SK-N-SH (cell line): ENCODE measurements at regions not wholly inside any gene's neighbourhood (a gene's known extent, or its start where the extent isn't known, plus 50 kb on each side); places are given as distances from the start of the nearest gene placed in this dataset.

Experiments used
- CTCF ChIA-PET: fragments of 300-600, 350-600 bp; formaldehyde crosslinking; extraction: SDS; loops from one replicate; lab custom pipeline; 2021; lab: Yijun Ruan, JAX
- POLR2A ChIA-PET: fragments of 350-600 bp; sonication (Branson Sonifier 250); formaldehyde crosslinking; extraction: SDS; loops from one replicate; lab custom pipeline; 2020; ENCODE audit warnings: antibody characterized with exemption, inconsistent platforms; lab: Yijun Ruan, JAX
- DNase-seq: peaks from one replicate; pipeline ENCODE4 v3.0.0; 2012
- H2AFZ ChIP-seq: fragments of 200-600 bp; sonication (generic); 2 replicates; pipeline ENCODE4 v1.8.1; 2016; ENCODE audit warnings: antibody characterized with exemption, mild to moderate bottlenecking, low read depth
- H3F3A ChIP-seq: fragments of 200-600 bp; sonication (generic); replicated peaks from 2 replicates; pipeline ENCODE3; 2016; ENCODE audit warnings: antibody characterized with exemption, mild to moderate bottlenecking; ENCODE audit not compliant: insufficient read depth
- H3K27ac ChIP-seq, 2 experiments: fragments of 200-500 bp in 1 of 2; fragments of 200-600 bp in 1 of 2; sonication (Bioruptor generic) in 1 of 2; sonication (generic), shearing (Covaris generic) in 1 of 2; 2 replicates each; pipeline versions ENCODE4 v1.5.1 to v1.6.1; 2014 to 2016; ENCODE audit warnings: low read depth in 2 of 2, inconsistent platforms in 1 of 2, low read length in 1 of 2, mild to moderate bottlenecking in 1 of 2, mixed read lengths in 1 of 2
- H3K27me3 ChIP-seq: fragments of 200-600 bp; sonication (generic), shearing (Covaris generic); 2 replicates; pipeline ENCODE4 v1.6.1; 2016; ENCODE audit warnings: mixed run types; ENCODE audit not compliant: insufficient read depth
- H3K36me3 ChIP-seq, 2 experiments: fragments of 200-500 bp in 1 of 2; fragments of 200-600 bp in 1 of 2; sonication (Bioruptor generic) in 1 of 2; sonication (generic) in 1 of 2; replicated peaks in 1 of 2; 2 replicates each; pipeline versions ENCODE3 to v1.5.1; 2014 to 2016; ENCODE audit warnings: low read length in 1 of 2, mild to moderate bottlenecking in 1 of 2; ENCODE audit not compliant: insufficient read depth in 2 of 2, control insufficient read depth in 1 of 2
- H3K4me1 ChIP-seq, 2 experiments: fragments of 200-500 bp in 1 of 2; fragments of 200-600 bp in 1 of 2; sonication (Bioruptor generic) in 1 of 2; sonication (generic), shearing (Covaris generic) in 1 of 2; 2 replicates each; pipeline versions ENCODE4 v1.5.1 to v1.6.1; 2014 to 2016; ENCODE audit warnings: low read depth in 1 of 2, low read length in 1 of 2, mixed run types in 1 of 2; ENCODE audit not compliant: insufficient read depth in 2 of 2, control insufficient read depth in 1 of 2
- H3K4me2 ChIP-seq: fragments of 200-600 bp; sonication (generic), shearing (Covaris generic); 2 replicates; pipeline ENCODE4 v1.6.1; 2017; ENCODE audit warnings: mixed run types
- H3K4me3 ChIP-seq, 2 experiments: fragments of 200-500 bp in 1 of 2; fragments of 200-600 bp in 1 of 2; sonication (Bioruptor generic) in 1 of 2; sonication (generic), shearing (Covaris generic) in 1 of 2; 2 replicates each; pipeline versions ENCODE4 v1.5.1 to v1.8.1; 2014 to 2016; ENCODE audit warnings: low read depth in 2 of 2, inconsistent platforms in 1 of 2, low read length in 1 of 2, mild to moderate bottlenecking in 1 of 2, mixed read lengths in 1 of 2, moderate library complexity in 1 of 2
- H3K79me2 ChIP-seq: fragments of 200-600 bp; sonication (generic); 2 replicates; pipeline ENCODE4 v1.8.1; 2017; ENCODE audit warnings: mild to moderate bottlenecking; ENCODE audit not compliant: insufficient read depth
- H3K9ac ChIP-seq: fragments of 200-600 bp; sonication (generic); 2 replicates; pipeline ENCODE4 v1.6.1; 2017; ENCODE audit warnings: mixed run types
- H3K9me2 ChIP-seq: fragments of 200-600 bp; sonication (generic); 2 replicates; pipeline ENCODE4 v1.6.1; 2017; ENCODE audit warnings: mixed run types
- H3K9me3 ChIP-seq: fragments of 200-600 bp; sonication (generic); 2 replicates; pipeline ENCODE4 v1.6.1; 2017; ENCODE audit warnings: mixed run types, mild to moderate bottlenecking, moderate library complexity
- H4K20me1 ChIP-seq: fragments of 200-600 bp; sonication (generic); 2 replicates; pipeline ENCODE4 v1.6.1; 2017; ENCODE audit warnings: mild to moderate bottlenecking, mixed run types; ENCODE audit not compliant: insufficient read depth
- CHD2 ChIP-seq: fragments of 150-350 bp; IDR thresholded peaks from 2 replicates; pipeline ENCODE4 v1.6.1; 2018; ENCODE audit warnings: low read length; ENCODE audit not compliant: partially characterized antibody
- ELF1 ChIP-seq: IDR thresholded peaks from 2 replicates; pipeline ENCODE4 v1.4.0; 2012
- NFIC ChIP-seq: IDR thresholded peaks from 2 replicates; pipeline ENCODE4 v1.4.0; 2012; ENCODE audit warnings: borderline replicate concordance
- RAD21 ChIP-seq: IDR thresholded peaks from 2 replicates; pipeline ENCODE4 v1.6.1; 2012; ENCODE audit warnings: mild to moderate bottlenecking, low read length
- REST ChIP-seq: IDR thresholded peaks from 2 replicates; pipeline ENCODE4 v1.6.1; 2012; ENCODE audit warnings: mild to moderate bottlenecking, low read depth, low read length, moderate library complexity
- SMC3 ChIP-seq: IDR thresholded peaks from 2 replicates; pipeline ENCODE4 v1.6.1; 2012; ENCODE audit warnings: low read depth, low read length, improper control_type of control experiment
- TAF1 ChIP-seq: IDR thresholded peaks from 2 replicates; pipeline ENCODE4 v1.6.1; 2012; ENCODE audit warnings: low read depth, mild to moderate bottlenecking, low read length, moderate library complexity, borderline replicate concordance
- TCF12 ChIP-seq: IDR thresholded peaks from 2 replicates; pipeline ENCODE4 v1.4.0; 2012
- TEAD4 ChIP-seq: IDR thresholded peaks from 2 replicates; pipeline ENCODE4 v1.4.0; 2012; ENCODE audit warnings: mild to moderate bottlenecking, borderline replicate concordance; ENCODE audit not compliant: insufficient read depth
- USF1 ChIP-seq: IDR thresholded peaks from 2 replicates; pipeline ENCODE4 v1.4.0; 2012; ENCODE audit warnings: low read depth, borderline replicate concordance
- USF2 ChIP-seq: fragments of 150-350 bp; IDR thresholded peaks from 2 replicates; pipeline ENCODE4 v1.6.1; 2017; ENCODE audit warnings: antibody characterized with exemption, low read length, low read depth, borderline replicate concordance
- WGBS: methylation state at CpG from one replicate; pipeline ENCODE4 v1.1.6; 2017; ENCODE audit warnings: low lambda C conversion rate; 5-methylcytosine and 5-hydroxymethylcytosine counted together

- TF ChIP-seq REST (no peak), TEAD4 (no peak), ELF1 (no peak), RAD21 (no peak)
Observed at GRCh38 chr10:3975016-3975415, 190.0 kb upstream of the KLF6 start (continued).

DNA sequence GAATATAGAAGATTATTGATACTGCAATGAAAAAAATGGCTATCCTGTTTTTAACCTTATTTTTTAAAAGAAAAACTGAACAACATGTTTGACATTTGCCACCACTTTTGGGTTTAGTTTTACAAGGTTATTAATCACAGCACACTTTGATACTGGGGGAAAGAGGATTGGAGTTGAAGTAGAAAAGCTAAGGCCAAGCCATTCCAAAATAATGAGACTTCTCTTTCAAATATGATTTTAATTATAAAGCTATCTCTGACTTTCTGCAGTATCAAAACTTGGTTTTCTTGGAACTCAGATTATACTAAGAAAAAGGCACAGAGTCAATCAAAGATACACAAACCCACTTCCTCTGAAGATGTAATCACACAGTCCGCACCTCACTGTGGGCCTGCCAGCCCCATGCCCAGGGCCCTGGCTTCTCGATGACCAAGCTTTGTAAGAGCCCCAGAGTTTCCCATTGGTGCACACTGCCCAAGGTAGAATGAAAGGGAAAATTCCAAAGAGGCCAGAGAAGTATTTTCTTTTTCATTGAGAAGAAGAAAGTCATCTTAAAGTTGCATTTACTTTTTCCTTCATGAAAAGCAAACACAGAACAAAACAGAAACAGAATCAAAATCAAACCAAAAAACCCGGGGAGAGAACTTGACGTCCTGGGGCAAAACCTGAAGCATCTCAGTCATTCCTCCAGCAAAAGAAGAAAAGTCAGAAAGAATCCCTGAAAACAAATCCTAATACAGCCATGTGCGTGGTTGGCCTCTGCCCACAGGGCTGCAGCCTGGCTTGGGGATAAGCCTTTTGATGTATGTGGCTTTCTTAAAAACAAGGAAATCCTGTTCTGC, 187.7 kb upstream of the KLF6 start:
- Histone ChIP-seq H3K4me3 (no peak overlapping the region), H3K4me2 (no peak overlapping the region), H3F3A (peaks cover 4% of the 10 kb centered on the region), H3K36me3 (no peaks in the 10 kb centered on the region), H3K9ac (no peak overlapping the region), H3K9me2 (no peaks in the 10 kb centered on the region), H4K20me1 (no peaks in the 10 kb centered on the region), H3K4me1 (no peaks in the 10 kb centered on the region), H3K27ac (peak overlapping the region in 1 of 2 experiments; percentile 17; a peak in 2 of 4 replicates), H2AFZ (peak overlapping the region; percentile 66), H3K27me3 (no peaks in the 10 kb centered on the region), H3K9me3 (no peaks in the 10 kb centered on the region), H3K79me2 (no peaks in the 10 kb centered on the region)
- WGBS = 93% methylated on average over 5 of the region's 5 CpGs
- POLR2A ChIA-PET = no interaction called here
- CTCF ChIA-PET = no interaction called here
- no peak for TF ChIP-seq USF2
- TF ChIP-seq TAF1 = no peak
- no peak for TF ChIP-seq USF1
- peak; percentile 31; the same call in 1 of the 2 replicates for TF ChIP-seq TCF12
- TF ChIP-seq CHD2 = no peak
- TF ChIP-seq NFIC = no peak
- TF ChIP-seq SMC3 = no peak
- no peak for DNase-seq
